Fibroblast of villous mesenchyme (primary cell): ENCODE measurements at regions not wholly inside any gene's neighbourhood (a gene's known extent, or its start where the extent isn't known, plus 50 kb on each side); places are given as distances from the start of the nearest gene placed in this dataset.

ENCODE experiments used
- DNase-seq: peaks from one replicate; pipeline ENCODE4 v3.0.0-alpha.2; 2010; ENCODE audit warnings: low read depth
- H3K4me3 ChIP-seq: 2 replicates; pipeline ENCODE4 v1.5.1; 2011; ENCODE audit warnings: low read depth, mild to moderate bottlenecking, low read length
- CTCF ChIP-seq: IDR thresholded peaks from 2 replicates; pipeline ENCODE4 v1.5.1; 2012; ENCODE audit warnings: low read depth, mild to moderate bottlenecking, low read length; ENCODE audit not compliant: insufficient read depth

GRCh38 chr6:159610881-159611280 is 82.2 kb downstream of the SOD2 start:
- DNase-seq = no peak
- H3K4me3 ChIP-seq = no peak overlapping the region
- no peak for TF ChIP-seq CTCF

- DNase-seq = no peak
- H3K4me3 ChIP-seq = no peak overlapping the region
- no peak for TF ChIP-seq CTCF
Observed at GRCh38 chr6:159609652-159610178, 83.3 kb downstream of the SOD2 start.

GRCh38 chr6:159608961-159609651 is 83.9 kb downstream of the SOD2 start:
- peak; percentile 36 for DNase-seq
- no peak overlapping the region for H3K4me3 ChIP-seq
- TF ChIP-seq CTCF = peak; percentile 63

GRCh38 chr6:159606786-159607185 is 86.3 kb downstream of the SOD2 start:
- TF ChIP-seq CTCF = no peak
- DNase-seq = peak; percentile 8
- no peak overlapping the region for H3K4me3 ChIP-seq

DNA sequence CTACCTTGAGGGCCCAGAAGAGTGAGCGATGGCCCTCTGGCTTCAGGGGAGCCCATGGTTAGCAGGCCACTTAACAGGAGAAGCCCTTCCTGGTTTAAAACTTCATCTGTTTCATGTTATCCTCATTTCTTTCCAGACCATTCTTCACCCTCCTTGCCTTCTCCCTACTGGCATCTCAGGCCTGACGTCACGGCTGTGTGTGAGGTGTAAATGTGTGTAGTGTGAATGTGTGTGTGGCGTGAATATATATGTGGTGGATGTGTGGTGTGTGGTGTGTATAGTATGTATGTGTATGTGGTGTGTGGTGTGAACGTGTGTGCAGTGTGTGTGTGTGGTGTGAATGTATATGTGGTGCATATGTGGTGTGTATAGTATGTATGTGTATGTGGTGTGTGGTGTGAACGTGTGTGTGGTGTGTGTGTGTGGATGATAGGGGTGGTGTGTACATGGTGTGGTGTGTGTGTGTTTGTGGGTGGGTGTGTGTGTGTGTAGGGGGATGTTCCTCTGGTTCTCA is 88.5 kb downstream of the SOD2 start:
- DNase-seq = no peak
- no peak overlapping the region for H3K4me3 ChIP-seq
- TF ChIP-seq CTCF = no peak

DNA sequence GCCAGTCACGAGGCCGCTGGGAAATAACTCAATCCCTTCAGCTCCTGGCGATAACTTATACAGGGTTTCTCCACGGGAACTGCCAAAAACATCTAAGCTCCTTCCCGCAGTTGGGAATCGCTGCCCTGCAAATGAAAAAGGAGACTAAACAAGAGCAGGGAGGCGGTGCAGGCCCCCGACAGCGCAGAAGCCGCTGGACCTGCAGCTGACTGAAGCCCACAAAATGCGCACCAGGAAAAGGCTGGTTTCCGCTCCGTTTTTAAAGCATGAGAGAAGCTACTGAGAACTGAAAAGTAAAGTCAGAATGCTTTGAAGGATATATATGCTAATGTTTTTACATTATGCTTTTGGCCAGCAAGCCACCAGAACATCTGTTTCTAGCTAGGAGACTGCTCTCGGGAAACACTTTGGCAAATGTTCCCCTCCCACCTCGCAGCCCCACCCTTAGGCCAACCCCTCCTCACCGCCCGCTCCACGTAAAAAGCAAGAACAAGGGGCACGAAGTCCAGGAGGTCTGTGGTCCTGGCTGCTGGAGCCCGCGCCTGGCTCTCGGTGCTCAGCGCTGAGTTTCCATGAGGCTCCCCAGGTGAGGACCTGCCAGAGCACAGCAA is 90.5 kb downstream of the SOD2 start:
- TF ChIP-seq CTCF = no peak
- no peak overlapping the region for H3K4me3 ChIP-seq
- no peak for DNase-seq
